ENCODE measurements at regions not wholly inside any gene's neighbourhood (a gene's known extent, or its start where the extent isn't known, plus 50 kb on each side); places are given as distances from the start of the nearest gene placed in this dataset.

DNA sequence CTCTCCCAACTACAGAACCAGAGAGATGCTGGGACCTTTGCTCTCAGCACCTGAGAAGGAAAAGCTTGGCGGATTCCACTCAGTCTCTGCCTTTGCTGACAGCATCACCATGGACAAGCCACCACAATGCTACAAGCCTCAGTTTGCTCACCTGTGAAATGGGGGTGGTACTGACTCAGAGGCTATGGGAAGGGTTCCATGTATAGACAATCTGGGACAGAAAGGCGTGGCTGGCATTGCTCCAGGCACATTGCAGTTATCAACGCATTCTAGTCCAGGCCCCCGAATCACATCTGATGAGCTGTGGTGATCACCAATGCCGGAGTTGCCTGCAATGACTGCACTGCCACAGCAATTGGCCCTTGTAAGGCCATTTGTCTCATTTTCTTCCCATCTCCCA is 72.6 kb downstream of the ISX start:
- Histone ChIP-seq H3K23ac (ENCODE audit: low read length in 2 of 2) (no peak overlapping the region), H2AK5ac (ENCODE audit: low read length, severe bottlenecking) (no peak overlapping the region), H3K36me3 (ENCODE audit: control insufficient read depth in 1 of 2, insufficient read depth in 2 of 2, low read depth in 1 of 2, low read length in 2 of 2) (no peaks in the 10 kb centered on the region), H2AFZ (ENCODE audit: low read depth, low read length) (no peak overlapping the region), H2BK120ac (ENCODE audit: low read depth, low read length) (no peak overlapping the region), H3K4me2 (ENCODE audit: low read length, poor library complexity, severe bottlenecking) (no peak overlapping the region), H3K9ac (ENCODE audit: low read length) (no peak overlapping the region), H2BK15ac (ENCODE audit: low read depth, poor library complexity, severe bottlenecking) (no peak overlapping the region), H3K4me1 (ENCODE audit: control insufficient read depth, insufficient read depth, low read depth, low read length) (no peaks in the 10 kb centered on the region), H3K4me3 (ENCODE audit: insufficient read depth in 1 of 2, low read depth in 1 of 2, low read length in 2 of 2) (no peak overlapping the region), H3K4ac (ENCODE audit: low read depth in 1 of 2, low read length in 2 of 2) (no peak overlapping the region), H3K79me1 (replicated peaks; ENCODE audit: low read length, poor library complexity, severe bottlenecking) (no peaks in the 10 kb centered on the region), H4K91ac (ENCODE audit: low read length) (no peak overlapping the region), H3K14ac (ENCODE audit: low read length in 2 of 2) (no peak overlapping the region), H3K27me3 (ENCODE audit: control insufficient read depth in 1 of 2, insufficient read depth in 1 of 2, low read length in 2 of 2) (peaks cover 4 to 7% of the 10 kb centered on the region in 2 experiments), H2BK12ac (ENCODE audit: low read length in 2 of 2) (no peak overlapping the region), H3K18ac (ENCODE audit: low read depth in 1 of 2, low read length in 2 of 2) (no peak overlapping the region), H4K8ac (ENCODE audit: low read length) (no peak overlapping the region), H3K9me3 (ENCODE audit: control insufficient read depth, low read length) (no peaks in the 10 kb centered on the region), H3K27ac (ENCODE audit: low read length, poor library complexity, severe bottlenecking) (no peak overlapping the region), H2BK5ac (ENCODE audit: low read depth, low read length, poor library complexity, severe bottlenecking) (no peak overlapping the region)
- 79% methylated on average over 4 of the region's 5 CpGs for WGBS
- DNase-seq: no peak

DNA sequence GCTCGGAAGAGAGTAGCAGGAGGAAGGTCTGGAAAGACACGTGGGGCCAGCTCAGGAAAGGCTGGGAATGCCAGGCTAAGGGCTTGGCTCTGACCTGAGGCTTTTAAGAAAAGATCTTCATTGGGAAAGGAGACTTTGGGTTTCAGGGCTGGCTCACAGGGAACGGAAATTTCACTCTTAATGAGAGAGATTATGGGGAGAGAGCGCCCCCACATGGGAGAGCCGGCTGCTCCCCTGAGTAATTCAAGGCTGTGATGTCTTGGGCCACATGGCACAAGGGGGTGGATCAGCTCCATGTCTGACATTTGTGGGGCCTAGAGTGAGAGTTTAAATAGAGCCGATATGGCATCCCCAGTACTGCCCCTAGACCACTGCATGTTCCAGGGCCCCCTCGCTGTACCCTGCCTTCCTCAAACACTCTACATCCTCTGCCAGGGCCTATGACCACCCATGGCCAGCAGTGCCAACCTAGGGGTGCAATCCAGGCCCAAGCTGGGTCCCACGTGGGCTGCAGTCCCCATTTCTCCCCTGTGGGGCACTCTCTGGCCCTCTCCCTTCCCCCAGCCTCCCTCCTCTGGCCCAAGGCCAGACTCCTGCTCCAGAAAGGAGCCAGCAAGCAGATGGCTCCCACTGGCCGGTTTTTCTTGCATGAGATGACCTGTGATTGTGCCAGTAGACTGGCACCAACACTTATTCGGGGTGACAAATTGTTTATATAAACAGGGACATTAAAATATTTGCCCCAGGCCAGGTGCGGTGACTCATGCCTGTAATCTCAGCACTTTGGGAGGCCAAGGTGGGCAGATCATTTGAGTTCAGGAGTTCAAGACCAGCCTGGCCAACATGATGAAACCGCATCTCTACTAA is 75.2 kb downstream of the ISX start:
- H3K4ac ChIP-seq (ENCODE audit: low read depth in 1 of 2, low read length in 2 of 2): no peak overlapping the region
- no peak overlapping the region for H2BK12ac ChIP-seq (ENCODE audit: low read length in 2 of 2)
- H3K9ac ChIP-seq (ENCODE audit: low read length): no peak overlapping the region
- H3K36me3 ChIP-seq (ENCODE audit: control insufficient read depth in 1 of 2, insufficient read depth in 2 of 2, low read depth in 1 of 2, low read length in 2 of 2): no peaks in the 10 kb centered on the region
- no peak overlapping the region for H2BK15ac ChIP-seq (ENCODE audit: low read depth, poor library complexity, severe bottlenecking)
- WGBS: 47% methylated on average over 11 of the region's 12 CpGs
- no peak overlapping the region for H3K18ac ChIP-seq (ENCODE audit: low read depth in 1 of 2, low read length in 2 of 2)
- H3K23ac ChIP-seq (ENCODE audit: low read length in 2 of 2): no peak overlapping the region
- no peak overlapping the region for H2AK5ac ChIP-seq (ENCODE audit: low read length, severe bottlenecking)
- H3K14ac ChIP-seq (ENCODE audit: low read length in 2 of 2): no peak overlapping the region
- H3K9me3 ChIP-seq (ENCODE audit: control insufficient read depth, low read length): no peaks in the 10 kb centered on the region
- H2BK5ac ChIP-seq (ENCODE audit: low read depth, low read length, poor library complexity, severe bottlenecking): no peak overlapping the region
- H3K4me2 ChIP-seq (ENCODE audit: low read length, poor library complexity, severe bottlenecking): no peak overlapping the region
- H3K27ac ChIP-seq (ENCODE audit: low read length, poor library complexity, severe bottlenecking): no peak overlapping the region
- DNase-seq: no peak
- H2BK120ac ChIP-seq (ENCODE audit: low read depth, low read length): no peak overlapping the region
- H4K8ac ChIP-seq (ENCODE audit: low read length): no peak overlapping the region
- no peaks in the 10 kb centered on the region for H3K79me1 ChIP-seq (replicated peaks; ENCODE audit: low read length, poor library complexity, severe bottlenecking)
- H4K91ac ChIP-seq (ENCODE audit: low read length): no peak overlapping the region
- H3K4me3 ChIP-seq (ENCODE audit: insufficient read depth in 1 of 2, low read depth in 1 of 2, low read length in 2 of 2): no peak overlapping the region
- H2AFZ ChIP-seq (ENCODE audit: low read depth, low read length): no peak overlapping the region
- H3K4me1 ChIP-seq (ENCODE audit: control insufficient read depth, insufficient read depth, low read depth, low read length): no peaks in the 10 kb centered on the region
- H3K27me3 ChIP-seq (ENCODE audit: control insufficient read depth in 1 of 2, insufficient read depth in 1 of 2, low read length in 2 of 2): peaks cover 0 to 11% of the 10 kb centered on the region in 2 experiments

GRCh38 chr22:35148381-35148780 is 82.4 kb downstream of the ISX start:
- H2AK5ac ChIP-seq (ENCODE audit: low read length, severe bottlenecking): no peak overlapping the region
- H3K14ac ChIP-seq (ENCODE audit: low read length in 2 of 2): no peak overlapping the region
- no peaks in the 10 kb centered on the region for H3K9me3 ChIP-seq (ENCODE audit: control insufficient read depth, low read length)
- no peak overlapping the region for H3K9ac ChIP-seq (ENCODE audit: low read length)
- no peak overlapping the region for H3K23ac ChIP-seq (ENCODE audit: low read length in 2 of 2)
- H3K18ac ChIP-seq (ENCODE audit: low read depth in 1 of 2, low read length in 2 of 2): no peak overlapping the region
- H3K27me3 ChIP-seq (ENCODE audit: control insufficient read depth in 1 of 2, insufficient read depth in 1 of 2, low read length in 2 of 2): peaks cover 16 to 52% of the 10 kb centered on the region in 2 experiments
- no peak overlapping the region for H3K27ac ChIP-seq (ENCODE audit: low read length, poor library complexity, severe bottlenecking)
- H3K4me2 ChIP-seq (ENCODE audit: low read length, poor library complexity, severe bottlenecking): no peak overlapping the region
- no peaks in the 10 kb centered on the region for H3K79me1 ChIP-seq (replicated peaks; ENCODE audit: low read length, poor library complexity, severe bottlenecking)
- no peak overlapping the region for H2BK15ac ChIP-seq (ENCODE audit: low read depth, poor library complexity, severe bottlenecking)
- 74% methylated on average over 2 of the region's 2 CpGs for WGBS
- no peak overlapping the region for H2BK5ac ChIP-seq (ENCODE audit: low read depth, low read length, poor library complexity, severe bottlenecking)
- H4K8ac ChIP-seq (ENCODE audit: low read length): no peak overlapping the region
- H2BK120ac ChIP-seq (ENCODE audit: low read depth, low read length): no peak overlapping the region
- H3K36me3 ChIP-seq (ENCODE audit: control insufficient read depth in 1 of 2, insufficient read depth in 2 of 2, low read depth in 1 of 2, low read length in 2 of 2): no peaks in the 10 kb centered on the region
- DNase-seq: no peak
- no peaks in the 10 kb centered on the region for H3K4me1 ChIP-seq (ENCODE audit: control insufficient read depth, insufficient read depth, low read depth, low read length)
- H3K4ac ChIP-seq (ENCODE audit: low read depth in 1 of 2, low read length in 2 of 2): no peak overlapping the region
- H2BK12ac ChIP-seq (ENCODE audit: low read length in 2 of 2): no peak overlapping the region
- H3K4me3 ChIP-seq (ENCODE audit: insufficient read depth in 1 of 2, low read depth in 1 of 2, low read length in 2 of 2): no peak overlapping the region
- H4K91ac ChIP-seq (ENCODE audit: low read length): no peak overlapping the region
- H2AFZ ChIP-seq (ENCODE audit: low read depth, low read length): no peak overlapping the region

DNA sequence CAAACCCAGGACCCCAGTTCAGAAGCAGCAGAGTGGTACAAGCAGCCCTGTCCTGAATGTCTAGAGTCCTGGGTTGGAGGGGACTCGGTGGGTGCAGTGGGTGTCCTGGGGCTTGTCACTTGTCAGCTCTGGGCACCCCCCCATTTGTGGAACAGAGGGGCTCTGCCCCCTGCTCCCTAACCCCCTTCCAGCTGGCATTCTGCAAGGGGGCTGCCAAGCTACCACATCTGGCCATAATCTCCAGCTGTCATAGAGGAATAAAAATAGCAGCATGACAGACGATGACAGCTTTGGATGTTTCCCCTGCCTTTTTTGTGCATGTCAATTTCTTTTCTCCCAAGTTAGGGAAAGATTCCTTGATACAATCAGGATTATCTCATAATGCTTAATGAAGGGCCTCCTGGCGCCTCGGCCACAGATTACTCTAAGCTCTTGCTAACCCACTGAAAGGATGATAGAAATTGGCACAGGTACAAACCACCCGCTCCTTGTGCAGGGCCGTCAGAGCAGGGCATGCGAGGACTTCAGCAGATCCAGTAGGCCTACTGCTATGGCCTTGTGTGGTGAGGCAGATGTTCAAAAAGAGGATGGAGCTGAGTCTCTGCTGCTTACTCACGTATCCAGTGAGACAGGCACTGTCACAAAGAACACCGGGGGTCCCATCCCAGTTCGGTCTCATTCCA is 83.0 kb downstream of the ISX start:
- no peaks in the 10 kb centered on the region for H3K9me3 ChIP-seq (ENCODE audit: control insufficient read depth, low read length)

More for the DNA sequence above, 83.0 kb downstream of the ISX start:
- H3K23ac ChIP-seq (ENCODE audit: low read length in 2 of 2): no peak overlapping the region
- no peak overlapping the region for H3K18ac ChIP-seq (ENCODE audit: low read depth in 1 of 2, low read length in 2 of 2)
- H3K36me3 ChIP-seq (ENCODE audit: control insufficient read depth in 1 of 2, insufficient read depth in 2 of 2, low read depth in 1 of 2, low read length in 2 of 2): no peaks in the 10 kb centered on the region
- 87% methylated on average over 10 of the region's 10 CpGs for WGBS
- no peak overlapping the region for H2BK12ac ChIP-seq (ENCODE audit: low read length in 2 of 2)
- no peak overlapping the region for H2AK5ac ChIP-seq (ENCODE audit: low read length, severe bottlenecking)
- H2BK120ac ChIP-seq (ENCODE audit: low read depth, low read length): no peak overlapping the region
- no peak overlapping the region for H3K14ac ChIP-seq (ENCODE audit: low read length in 2 of 2)
- no peak overlapping the region for H4K8ac ChIP-seq (ENCODE audit: low read length)
- no peak overlapping the region for H2BK5ac ChIP-seq (ENCODE audit: low read depth, low read length, poor library complexity, severe bottlenecking)
- no peak for DNase-seq
- H4K91ac ChIP-seq (ENCODE audit: low read length): no peak overlapping the region
- H3K9ac ChIP-seq (ENCODE audit: low read length): no peak overlapping the region
- no peak overlapping the region for H3K4me2 ChIP-seq (ENCODE audit: low read length, poor library complexity, severe bottlenecking)
- H3K4me3 ChIP-seq (ENCODE audit: insufficient read depth in 1 of 2, low read depth in 1 of 2, low read length in 2 of 2): no peak overlapping the region
- no peak overlapping the region for H3K4ac ChIP-seq (ENCODE audit: low read depth in 1 of 2, low read length in 2 of 2)
- peaks cover 16 to 52% of the 10 kb centered on the region in 2 experiments for H3K27me3 ChIP-seq (ENCODE audit: control insufficient read depth in 1 of 2, insufficient read depth in 1 of 2, low read length in 2 of 2)
- H2AFZ ChIP-seq (ENCODE audit: low read depth, low read length): no peak overlapping the region
- H2BK15ac ChIP-seq (ENCODE audit: low read depth, poor library complexity, severe bottlenecking): no peak overlapping the region
- H3K79me1 ChIP-seq (replicated peaks; ENCODE audit: low read length, poor library complexity, severe bottlenecking): no peaks in the 10 kb centered on the region
- no peaks in the 10 kb centered on the region for H3K4me1 ChIP-seq (ENCODE audit: control insufficient read depth, insufficient read depth, low read depth, low read length)
- no peak overlapping the region for H3K27ac ChIP-seq (ENCODE audit: low read length, poor library complexity, severe bottlenecking)
